GM12891 (cell line): ENCODE measurements at regions not wholly inside any gene's neighbourhood (a gene's known extent, or its start where the extent isn't known, plus 50 kb on each side); places are given as distances from the start of the nearest gene placed in this dataset.

ENCODE experiments used
- POLR2A ChIP-seq: IDR thresholded peaks from 2 replicates; pipeline ENCODE4 v1.6.1; 2011; ENCODE audit warnings: low read depth, low read length, control low read depth
- POLR2AphosphoS5 ChIP-seq: IDR thresholded peaks from 2 replicates; pipeline ENCODE4 v1.6.1; 2011; ENCODE audit warnings: low read depth, low read length, control low read depth
- TAF1 ChIP-seq: IDR thresholded peaks from 2 replicates; pipeline ENCODE4 v1.6.1; 2011; ENCODE audit warnings: low read depth, low read length, control low read depth

DNA sequence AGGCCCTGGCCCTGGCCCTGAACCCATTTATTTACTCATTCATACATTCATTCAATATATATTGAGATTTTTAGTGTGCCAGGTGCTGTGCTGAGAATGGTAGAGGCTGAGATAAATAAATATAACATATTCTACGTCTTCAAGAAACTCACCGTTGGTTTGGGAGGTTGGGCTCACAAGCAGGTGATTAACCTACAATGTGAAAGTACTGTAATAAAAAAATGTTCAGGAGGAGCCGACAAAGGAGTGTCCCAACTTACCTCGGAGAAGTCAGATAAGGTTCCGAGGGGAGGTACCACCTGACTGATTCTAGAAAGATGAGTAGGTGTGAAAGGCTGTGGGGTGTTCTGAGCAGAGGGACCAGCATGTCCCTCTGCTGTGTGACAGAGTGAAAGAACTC is 479.6 kb upstream of the KLF4 start:
- TF ChIP-seq POLR2A (no peak), TAF1 (no peak), POLR2AphosphoS5 (no peak)
